ENCODE measurements at regions not wholly inside any gene's neighbourhood (a gene's known extent, or its start where the extent isn't known, plus 50 kb on each side); places are given as distances from the start of the nearest gene placed in this dataset.

DNA sequence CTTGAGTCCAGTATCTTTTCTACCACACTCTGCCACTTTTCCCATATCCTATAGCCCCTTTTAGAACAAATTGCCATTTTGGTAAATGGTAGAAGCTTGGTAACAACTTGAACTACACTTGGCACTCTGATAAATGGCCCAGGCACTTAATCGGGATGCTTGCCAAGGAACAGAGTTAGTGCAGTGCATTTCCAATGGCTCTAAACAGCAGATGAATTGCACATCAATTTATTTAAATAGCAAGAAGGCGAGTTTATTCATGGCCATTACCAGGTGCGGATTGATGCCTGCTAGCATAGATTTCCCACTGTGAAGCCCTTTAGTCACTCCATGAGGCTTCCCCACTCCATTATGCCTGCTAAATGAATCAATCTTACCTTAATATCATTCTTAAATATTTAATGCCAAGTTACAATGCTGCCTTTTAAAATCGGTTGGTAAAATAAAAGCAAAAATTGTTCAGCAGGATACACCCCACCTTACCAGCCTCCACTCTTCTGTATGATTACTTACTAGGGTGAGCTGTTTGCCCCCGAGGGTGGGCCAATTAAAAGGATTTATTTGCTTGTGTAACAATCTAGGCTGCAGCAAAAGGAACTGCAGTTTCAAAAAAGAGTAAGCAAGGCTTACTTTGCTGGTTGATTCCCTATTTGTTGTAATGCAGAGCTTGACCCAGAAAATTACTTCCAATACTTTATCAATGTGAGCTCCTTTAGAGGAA, 136.0 kb upstream of the ARHGAP42 start:
- no peak for TF ChIP-seq POLR2A (IDR thresholded peaks at IDR 0.05; ENCODE audit: low read depth)
- no peak for TF ChIP-seq CTCF (IDR thresholded peaks at IDR 0.05)
- no peak for TF ChIP-seq EP300 (IDR thresholded peaks at IDR 0.05)

All from esophagus muscularis mucosa (tissue), 4 donors.